H1 (cell line): ENCODE measurements at regions not wholly inside any gene's neighbourhood (a gene's known extent, or its start where the extent isn't known, plus 50 kb on each side); places are given as distances from the start of the nearest gene placed in this dataset.

Experiments used
- JUND ChIP-seq: IDR thresholded peaks from 2 replicates; pipeline ENCODE4 v1.6.1; 2011; ENCODE audit warnings: mild to moderate bottlenecking, improper control_type of control experiment, low read length
- MAFK ChIP-seq: IDR thresholded peaks from 2 replicates; pipeline ENCODE4 v1.6.1; 2012; ENCODE audit warnings: low read depth, mild to moderate bottlenecking, improper control_type of control experiment, low read length
- POLR2AphosphoS5 ChIP-seq: IDR thresholded peaks from 2 replicates; pipeline ENCODE4 v1.6.1; 2011; ENCODE audit warnings: low read depth, low read length
- YY1 ChIP-seq: IDR thresholded peaks from 2 replicates; pipeline ENCODE4 v1.6.1; 2011; ENCODE audit warnings: low read depth, mild to moderate bottlenecking, low read length

DNA sequence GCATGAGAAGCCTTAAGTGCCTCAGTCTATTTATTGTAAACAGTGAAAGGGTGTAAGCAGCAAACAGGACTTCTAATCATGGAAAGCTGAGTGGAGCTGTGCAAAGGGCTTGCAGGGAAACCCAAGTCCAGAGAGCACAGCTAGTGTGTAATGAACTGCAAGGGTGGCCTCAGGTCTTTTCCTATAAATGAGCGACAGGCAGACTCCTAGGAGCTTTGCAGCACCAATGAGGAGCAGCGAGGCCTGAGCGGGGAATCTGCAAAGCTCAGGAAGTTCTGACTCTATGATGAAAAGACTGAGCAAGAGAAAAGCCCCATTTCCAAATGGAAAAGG, 250.1 kb upstream of the MAP3K1 start:
- no peak for TF ChIP-seq JUND
- no peak for TF ChIP-seq POLR2AphosphoS5
- TF ChIP-seq MAFK = no peak
- TF ChIP-seq YY1 = no peak
